Loucy (cell line): ENCODE measurements at regions not wholly inside any gene's neighbourhood (a gene's known extent, or its start where the extent isn't known, plus 50 kb on each side); places are given as distances from the start of the nearest gene placed in this dataset.

Experiments
- H2AFZ ChIP-seq: fragments of 200-600 bp; sonication (generic); 2 replicates; pipeline ENCODE4 v1.6.0; 2016; ENCODE audit warnings: antibody characterized with exemption, mild to moderate bottlenecking, low read length, moderate library complexity
- H3F3A ChIP-seq: fragments of 200-600 bp; 2 replicates; pipeline ENCODE4 v1.6.0; 2016; ENCODE audit warnings: antibody characterized with exemption, low read depth, mild to moderate bottlenecking
- H3K27me3 ChIP-seq: fragments of 200-600 bp; sonication (generic); 2 replicates; pipeline ENCODE4 v1.6.1; 2014; ENCODE audit warnings: low read length, mild to moderate bottlenecking; ENCODE audit not compliant: insufficient read depth, poor library complexity, severe bottlenecking
- H3K36me3 ChIP-seq: fragments of 200-600 bp; sonication (generic); 2 replicates; pipeline ENCODE4 v1.6.1; 2016; ENCODE audit warnings: low read length; ENCODE audit not compliant: insufficient read depth
- H3K4me1 ChIP-seq: fragments of 200-600 bp; sonication (generic); 2 replicates; pipeline ENCODE4 v1.5.1; 2014; ENCODE audit warnings: low read length, mild to moderate bottlenecking; ENCODE audit not compliant: insufficient read depth, poor library complexity, severe bottlenecking
- H3K4me2 ChIP-seq: fragments of 200-600 bp; sonication (generic); 2 replicates; pipeline ENCODE4 v1.6.0; 2014; ENCODE audit warnings: antibody characterized with exemption, low read length, low read depth, mild to moderate bottlenecking; ENCODE audit not compliant: poor library complexity, severe bottlenecking
- H3K4me3 ChIP-seq: fragments of 200-600 bp; sonication (generic); 2 replicates; pipeline ENCODE4 v1.5.1; 2014; ENCODE audit warnings: low read length, mild to moderate bottlenecking, mixed read lengths; ENCODE audit not compliant: poor library complexity, severe bottlenecking
- H3K79me2 ChIP-seq: fragments of 200-600 bp; sonication (generic); 2 replicates; pipeline ENCODE4 v1.6.1; 2014; ENCODE audit warnings: low read length; ENCODE audit not compliant: insufficient read depth
- H3K9ac ChIP-seq: fragments of 200-600 bp; sonication (generic); 2 replicates; pipeline ENCODE4 v1.6.0; 2014; ENCODE audit warnings: mild to moderate bottlenecking, low read depth, low read length, moderate library complexity; ENCODE audit not compliant: poor library complexity, severe bottlenecking
- H3K9me2 ChIP-seq: fragments of 200-600 bp; sonication (generic); replicated peaks from 2 replicates; pipeline ENCODE4 v1.6.1; 2016; ENCODE audit warnings: low read depth, low read length, mixed read lengths
- H3K9me3 ChIP-seq: fragments of 200-600 bp; sonication (generic); 2 replicates; pipeline ENCODE4 v1.6.1; 2014; ENCODE audit warnings: mild to moderate bottlenecking, antibody characterized with exemption, low read length, low read depth; ENCODE audit not compliant: insufficient read depth
- H4K20me1 ChIP-seq: fragments of 200-600 bp; sonication (generic); 2 replicates; pipeline ENCODE4 v1.6.0; 2014; ENCODE audit warnings: antibody characterized with exemption, low read length, mild to moderate bottlenecking; ENCODE audit not compliant: insufficient read depth, poor library complexity, severe bottlenecking
- CTCF ChIP-seq: fragments of 200-600 bp; sonication (generic); conservative IDR thresholded peaks from 2 replicates; pipeline ENCODE4 v1.5.1; 2014; ENCODE audit warnings: mild to moderate bottlenecking, antibody characterized with exemption, low read length
- EZH2phosphoT487 ChIP-seq: fragments of 200-600 bp; IDR thresholded peaks from 2 replicates; pipeline ENCODE4 v1.6.1; 2018; ENCODE audit warnings: antibody characterized with exemption, mild to moderate bottlenecking, moderate library complexity, borderline replicate concordance

GRCh38 chr18:39737869-39738268 is 2172.3 kb upstream of the CELF4 start:
- Histone ChIP-seq H3K9me2 (no peaks in the 10 kb centered on the region), H3K9ac (no peak overlapping the region), H3K9me3 (no peaks in the 10 kb centered on the region), H2AFZ (no peak overlapping the region), H3K79me2 (no peaks in the 10 kb centered on the region), H3K4me2 (no peak overlapping the region), H3K36me3 (no peaks in the 10 kb centered on the region), H3K4me3 (no peak overlapping the region), H3K27me3 (no peaks in the 10 kb centered on the region), H3K4me1 (no peaks in the 10 kb centered on the region), H4K20me1 (no peaks in the 10 kb centered on the region), H3F3A (no peaks in the 10 kb centered on the region)
- no peak for TF ChIP-seq CTCF
- no peak for TF ChIP-seq EZH2phosphoT487

- no peak overlapping the region for H3K4me3 ChIP-seq
- no peaks in the 10 kb centered on the region for H3K9me3 ChIP-seq
- no peaks in the 10 kb centered on the region for H4K20me1 ChIP-seq
- H3K36me3 ChIP-seq: no peaks in the 10 kb centered on the region
- H2AFZ ChIP-seq: no peak overlapping the region
- no peaks in the 10 kb centered on the region for H3K9me2 ChIP-seq
- no peaks in the 10 kb centered on the region for H3F3A ChIP-seq
- no peak overlapping the region for H3K9ac ChIP-seq
- no peaks in the 10 kb centered on the region for H3K27me3 ChIP-seq
- no peaks in the 10 kb centered on the region for H3K79me2 ChIP-seq
- TF ChIP-seq CTCF (no peak), EZH2phosphoT487 (no peak)
- H3K4me2 ChIP-seq: no peak overlapping the region
- no peaks in the 10 kb centered on the region for H3K4me1 ChIP-seq
Observed at GRCh38 chr18:39732918-39733317, 2167.3 kb upstream of the CELF4 start.

- Histone ChIP-seq H3K9me2 (no peaks in the 10 kb centered on the region), H3K36me3 (no peaks in the 10 kb centered on the region), H3K4me1 (no peaks in the 10 kb centered on the region), H3F3A (no peaks in the 10 kb centered on the region), H3K4me2 (no peak overlapping the region), H3K9ac (no peak overlapping the region), H2AFZ (no peak overlapping the region), H4K20me1 (no peaks in the 10 kb centered on the region), H3K27me3 (no peaks in the 10 kb centered on the region), H3K9me3 (no peaks in the 10 kb centered on the region), H3K79me2 (no peaks in the 10 kb centered on the region), H3K4me3 (no peak overlapping the region)
- TF ChIP-seq CTCF: no peak
- no peak for TF ChIP-seq EZH2phosphoT487
Observed at GRCh38 chr18:39730606-39731005, 2165.0 kb upstream of the CELF4 start.
